Cerebellar nuclear complex (tissue), 1 donor: ENCODE measurements at regions not wholly inside any gene's neighbourhood (a gene's known extent, or its start where the extent isn't known, plus 50 kb on each side); places are given as distances from the start of the nearest gene placed in this dataset.

Source experiments
- DNase-seq, 2 experiments: peaks; one replicate each; lab custom pipeline; 2025; lab: John Stamatoyannopoulos, UW

DNA sequence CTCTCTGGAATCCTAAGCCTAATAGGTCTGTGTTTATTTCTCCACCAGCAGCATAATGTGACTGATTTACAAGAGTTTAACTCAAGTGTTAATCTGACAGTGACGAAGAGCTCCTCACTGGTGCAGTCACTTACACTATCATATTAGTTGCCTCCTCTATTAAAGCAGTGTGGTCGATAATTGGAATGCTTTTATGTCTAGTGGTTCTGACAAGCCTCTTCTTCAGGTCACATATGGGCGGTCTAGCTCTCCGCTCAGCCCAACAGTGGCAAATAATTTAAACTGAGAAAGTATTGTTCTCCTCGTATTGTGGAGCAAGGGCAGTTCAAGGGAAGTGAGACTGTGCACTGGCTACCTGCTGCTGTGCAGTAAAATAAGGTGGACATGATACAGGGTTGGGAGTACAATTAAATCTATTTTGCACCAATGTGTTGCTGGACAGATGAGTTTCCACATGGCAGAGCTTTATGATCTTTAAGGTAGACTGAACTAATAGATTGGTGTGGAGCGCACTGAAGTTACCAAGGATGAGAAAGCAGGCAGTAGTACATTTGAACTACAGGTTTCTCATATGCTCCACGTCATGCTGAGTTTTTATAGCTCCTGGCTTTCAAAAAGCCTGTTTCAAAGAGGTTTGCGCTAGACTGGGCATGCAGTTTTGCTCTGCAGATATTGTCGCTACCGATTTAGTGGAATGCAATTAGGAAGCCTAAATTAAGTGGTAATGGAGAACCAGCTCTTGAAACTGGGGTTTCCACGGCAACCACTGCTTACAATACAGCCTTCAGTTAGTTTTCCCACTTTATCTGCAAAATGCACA is 151.7 kb upstream of the POU3F3 start:
- DNase-seq: no peak

DNA sequence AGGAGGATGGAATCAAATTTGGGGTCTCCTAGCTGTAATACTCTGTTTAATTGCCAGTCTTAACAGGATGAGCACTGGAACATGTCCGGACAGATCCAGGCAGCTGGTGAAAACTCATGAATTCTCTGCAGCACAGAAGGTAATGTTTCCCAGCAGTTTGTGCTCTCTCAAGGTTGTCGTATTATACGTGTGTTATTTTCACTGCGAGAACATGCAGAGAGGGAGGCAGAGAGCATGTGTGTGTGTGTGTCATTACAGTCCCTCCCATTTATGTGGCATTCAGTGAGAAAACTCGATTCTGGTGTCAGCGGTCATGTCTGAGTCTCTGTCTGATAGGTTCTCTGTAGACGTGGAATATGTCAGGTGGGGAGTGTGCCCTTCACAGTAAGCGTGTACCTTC is 150.2 kb upstream of the POU3F3 start:
- DNase-seq: no peak

DNA sequence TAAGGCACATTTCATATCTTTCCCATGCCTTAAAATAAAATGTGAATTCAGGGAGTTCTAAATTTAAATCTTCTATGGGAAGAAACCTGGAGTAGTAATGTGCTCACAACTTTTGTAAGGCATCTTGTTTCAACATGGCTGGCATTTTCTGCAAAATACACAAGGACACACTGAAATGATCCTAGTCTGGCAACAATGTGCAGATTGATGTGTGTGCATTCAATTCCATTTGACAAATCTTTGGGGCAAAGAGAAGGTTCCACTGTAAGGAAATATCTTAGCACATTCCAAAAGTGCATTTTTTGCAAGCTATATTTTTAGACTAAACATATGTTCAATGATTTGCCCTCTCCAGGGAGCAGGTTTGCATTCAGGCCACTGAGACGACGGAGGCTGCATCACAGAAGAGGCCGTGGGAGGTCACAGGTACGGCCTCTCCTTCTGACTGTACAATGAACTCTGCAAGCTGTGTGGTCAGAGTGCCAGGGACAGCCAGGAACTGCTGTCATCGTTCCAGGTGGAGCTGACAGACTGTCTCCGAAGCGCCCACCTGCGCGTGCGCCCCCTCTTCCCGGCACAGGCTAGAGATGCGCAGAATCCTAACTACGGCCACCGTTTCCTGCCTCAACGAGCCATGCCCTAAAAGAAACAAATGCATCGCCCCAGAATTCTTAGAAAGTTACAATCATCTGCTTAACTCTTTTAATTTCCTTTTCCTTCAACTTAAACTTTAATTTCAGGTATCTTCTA is 149.2 kb upstream of the POU3F3 start:
- no peak for DNase-seq

DNA sequence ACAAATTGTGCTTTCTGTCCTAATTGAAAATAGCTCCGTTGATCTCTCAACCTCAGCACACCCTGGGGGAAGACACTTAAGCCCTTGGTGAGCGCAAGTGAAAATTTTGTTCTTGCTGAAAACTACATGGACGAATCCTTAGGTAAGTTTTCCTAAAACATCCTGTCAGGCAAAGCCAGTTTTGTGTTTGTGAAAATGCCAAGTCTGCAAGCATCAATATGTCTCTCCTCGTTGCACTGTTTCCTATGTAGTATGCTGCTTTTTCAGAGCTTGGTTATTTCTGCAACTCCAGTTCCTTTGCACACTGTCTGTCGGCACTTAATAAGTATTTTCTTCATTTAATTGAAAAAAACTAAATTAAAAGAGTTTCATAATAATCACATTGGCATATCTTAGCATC is 146.9 kb upstream of the POU3F3 start:
- no peak for DNase-seq

DNA sequence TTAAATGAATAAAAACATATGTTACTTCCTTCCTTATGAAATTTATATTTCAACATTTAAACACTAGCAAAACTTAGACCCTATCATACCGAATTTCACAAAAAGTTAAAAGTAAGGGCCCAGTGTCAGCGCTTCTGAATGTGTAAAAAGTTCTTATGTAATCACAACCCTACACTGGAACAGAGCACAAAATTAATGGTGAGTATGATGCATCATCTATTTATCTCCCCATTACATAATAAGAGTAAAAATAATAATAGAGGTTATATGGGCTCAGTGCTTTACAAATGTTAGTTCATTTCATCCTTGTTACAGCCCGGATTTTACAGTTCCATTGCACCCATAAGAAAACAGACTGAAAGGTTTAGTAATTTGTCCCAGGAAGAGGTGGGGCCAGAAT is 144.9 kb upstream of the POU3F3 start:
- no peak for DNase-seq

DNA sequence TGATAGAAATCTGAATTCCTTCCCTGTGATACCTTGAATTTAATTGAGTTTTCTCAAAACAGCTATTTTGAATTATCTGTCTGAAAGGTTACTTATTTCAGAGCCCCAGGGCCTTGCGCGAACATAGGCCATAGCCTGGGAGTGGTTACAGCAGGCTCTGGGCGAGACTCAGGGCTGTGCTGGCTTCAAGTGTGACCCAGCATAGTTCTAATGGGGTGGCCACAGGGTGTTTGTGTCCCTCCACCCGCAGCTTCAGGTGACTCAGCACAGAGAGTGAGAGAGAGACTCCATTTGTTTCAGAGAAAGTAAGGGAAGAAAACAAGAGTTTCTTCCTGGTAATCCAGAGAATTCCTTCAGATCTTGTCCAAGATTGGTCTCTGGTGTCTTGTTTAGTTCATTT is 137.9 kb upstream of the POU3F3 start:
- no peak for DNase-seq

DNA sequence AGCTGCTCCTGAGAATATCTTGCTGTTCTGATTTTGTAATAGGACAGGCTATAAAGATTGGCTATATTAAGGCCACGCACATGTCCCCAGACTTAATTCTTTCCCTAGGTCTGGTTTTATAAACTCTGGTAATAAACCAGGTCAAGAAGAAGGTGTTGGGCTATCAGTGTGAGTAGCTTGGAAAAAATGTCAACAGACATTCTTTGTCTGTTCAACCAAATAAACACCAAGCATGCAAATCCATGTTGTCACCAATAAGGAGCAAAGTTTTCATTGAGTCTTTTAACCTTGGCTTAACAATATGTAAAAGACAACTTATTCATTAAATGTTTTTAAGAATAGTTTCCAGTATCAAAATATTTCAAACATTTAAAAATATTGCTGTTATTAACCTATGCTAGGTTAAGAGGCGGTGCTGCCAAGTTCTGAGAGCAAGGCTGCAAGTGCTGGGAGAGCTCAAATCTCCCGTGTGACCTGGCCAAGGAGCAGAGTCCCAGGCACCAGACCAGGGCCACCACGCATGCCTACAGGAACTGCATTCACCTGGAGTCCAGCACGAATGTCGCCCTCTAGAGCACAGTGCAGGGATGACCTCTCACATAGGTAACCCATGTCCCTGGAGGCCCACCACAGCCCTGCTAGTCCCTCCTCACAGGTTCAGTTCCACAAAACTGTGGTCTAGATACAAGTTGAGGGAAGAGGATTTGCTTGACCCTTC is 120.5 kb upstream of the POU3F3 start:
- DNase-seq: no peak

DNA sequence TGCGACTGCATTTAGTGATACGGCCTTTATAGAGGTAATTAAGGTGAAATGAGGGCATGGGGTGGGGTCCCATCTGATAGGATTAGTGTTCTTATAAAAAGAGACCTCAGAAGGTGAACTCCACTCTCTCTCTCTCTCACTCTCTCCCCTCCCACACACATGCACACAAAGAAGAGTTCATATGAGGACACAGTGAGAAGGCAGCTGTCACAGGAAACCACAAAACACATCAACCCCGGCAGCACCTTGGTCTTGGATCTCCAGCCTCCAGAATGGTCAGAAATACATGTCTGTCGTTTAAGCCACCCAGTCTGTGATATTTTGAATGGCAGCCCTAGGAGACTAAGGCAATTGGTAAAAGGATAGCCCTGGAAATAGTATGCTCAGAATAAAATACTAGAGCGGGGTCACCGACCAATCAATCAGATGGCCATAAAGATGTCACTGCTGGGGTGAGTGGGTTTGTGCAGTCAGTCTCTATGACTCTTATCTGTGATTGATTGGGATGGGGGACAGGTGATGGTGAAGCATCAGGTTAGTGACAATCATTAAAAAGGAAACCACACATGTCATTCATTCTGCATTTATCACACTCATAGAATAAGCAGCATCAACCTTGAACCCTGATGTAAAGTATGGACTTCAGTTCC is 118.9 kb upstream of the POU3F3 start:
- DNase-seq: no peak

DNA sequence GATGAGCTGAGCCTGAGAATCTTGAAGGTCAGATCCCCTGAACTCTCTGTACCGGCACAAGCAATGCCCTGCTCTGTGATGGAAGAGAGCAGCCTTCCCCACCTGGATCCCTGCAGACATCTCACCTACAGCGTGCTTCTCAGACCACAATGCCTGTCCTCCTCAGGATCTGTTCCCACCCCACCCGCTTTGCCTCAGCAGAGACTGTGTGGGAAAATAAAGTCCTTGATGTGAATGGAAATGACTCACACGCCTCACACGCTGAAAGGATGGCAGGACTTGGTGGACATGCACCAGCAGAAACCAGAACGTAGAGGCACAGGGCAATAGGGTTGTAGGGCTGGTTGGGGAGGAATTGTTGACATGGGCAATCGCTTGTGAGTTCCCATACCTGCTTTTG is 117.9 kb upstream of the POU3F3 start:
- no peak for DNase-seq

DNA sequence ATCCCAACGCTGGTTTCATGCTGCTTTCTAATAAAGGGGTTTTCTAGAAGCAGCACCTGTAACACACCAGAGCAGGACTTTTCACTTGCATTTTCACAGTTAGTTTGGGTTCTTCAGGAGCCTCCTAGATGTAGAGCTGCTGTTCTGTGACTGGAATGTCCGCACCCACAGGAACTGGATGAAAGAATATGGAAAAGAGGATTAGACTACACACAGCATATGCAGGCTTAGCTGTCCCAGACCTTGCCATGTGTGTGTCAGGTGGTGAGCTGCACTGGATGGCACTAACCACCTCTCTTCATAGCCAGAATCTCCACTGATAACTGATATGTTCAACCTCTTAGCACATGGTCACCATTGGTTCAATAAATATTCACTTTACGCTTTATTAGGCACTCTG is 112.1 kb upstream of the POU3F3 start:
- no peak for DNase-seq

DNA sequence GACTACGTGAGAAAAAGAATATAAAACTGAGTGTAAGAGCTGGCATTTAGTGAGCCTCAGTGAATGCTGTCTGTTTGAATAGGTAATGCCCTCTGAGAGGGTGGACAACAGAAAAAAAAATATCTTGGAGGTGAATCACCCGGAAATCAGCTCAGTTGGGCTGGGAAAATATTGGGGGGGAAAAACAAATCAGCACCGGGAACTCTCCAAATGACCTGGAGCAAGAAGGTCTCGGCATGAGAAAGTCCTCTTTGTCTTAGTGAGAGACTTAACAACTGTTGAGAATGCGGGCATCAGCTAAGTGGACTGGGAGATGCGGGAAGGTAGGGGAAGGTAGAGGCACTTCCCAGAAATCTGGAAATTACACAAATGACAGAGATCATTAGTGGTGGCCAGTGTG is 109.4 kb upstream of the POU3F3 start:
- no peak for DNase-seq

DNA sequence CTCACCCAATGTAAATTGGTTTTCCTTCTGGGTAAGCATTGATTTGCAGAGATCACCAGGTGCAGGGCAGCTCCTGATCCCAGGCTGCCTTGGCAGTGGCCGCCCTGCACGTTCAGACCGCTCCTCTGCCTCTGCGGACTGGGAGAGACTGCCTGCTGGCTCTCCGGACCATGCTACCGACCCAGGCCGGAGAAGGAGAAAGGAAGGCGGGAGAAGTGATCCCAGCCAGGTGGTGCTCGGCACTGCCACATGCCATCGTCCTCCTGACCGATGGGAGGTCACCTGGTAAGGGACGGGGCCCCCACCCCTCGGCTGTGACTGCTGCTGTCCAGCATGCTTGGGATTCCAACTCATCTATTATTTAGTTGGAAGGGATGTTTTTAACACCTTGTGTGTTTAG is 108.1 kb upstream of the POU3F3 start:
- DNase-seq: no peak

DNA sequence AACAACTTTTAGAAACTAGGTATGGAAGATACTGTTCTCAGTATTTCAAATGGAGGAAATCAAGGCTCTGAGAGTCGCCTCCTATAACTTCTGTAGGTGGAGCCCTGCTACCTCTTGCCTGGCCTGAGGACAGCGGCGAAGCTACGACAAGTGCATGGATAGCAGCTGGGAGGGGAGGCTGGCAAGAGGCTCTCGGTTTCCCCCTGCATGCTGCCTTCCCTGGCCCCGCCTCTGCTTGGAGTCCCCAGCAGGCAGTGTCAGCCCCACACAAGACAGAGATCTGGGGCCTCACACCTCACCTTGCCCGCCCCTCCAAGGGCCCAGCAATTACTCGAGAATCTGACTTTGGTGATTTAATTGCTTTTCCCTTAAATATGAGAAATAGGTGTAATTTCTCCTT is 107.6 kb upstream of the POU3F3 start:
- no peak for DNase-seq

DNA sequence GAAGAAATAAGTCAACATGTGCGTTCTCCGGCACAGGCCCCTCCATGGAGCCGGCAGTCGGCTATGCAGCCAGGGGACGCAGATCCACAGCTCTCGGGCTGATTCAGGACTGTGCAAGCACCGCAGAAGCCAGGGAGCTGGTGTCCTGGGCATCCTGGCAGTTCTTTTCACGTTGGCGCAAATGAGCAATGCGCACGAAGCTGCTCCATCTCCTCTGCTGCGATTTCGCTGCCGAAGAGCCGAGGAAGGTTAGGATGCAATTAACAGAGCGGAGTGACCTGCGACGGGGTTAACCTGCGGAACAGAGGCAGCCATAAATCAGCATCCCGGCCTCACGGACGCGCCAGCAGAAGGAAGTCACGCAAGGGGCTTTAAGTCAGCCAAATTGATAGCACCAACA is 107.1 kb upstream of the POU3F3 start:
- no peak for DNase-seq

DNA sequence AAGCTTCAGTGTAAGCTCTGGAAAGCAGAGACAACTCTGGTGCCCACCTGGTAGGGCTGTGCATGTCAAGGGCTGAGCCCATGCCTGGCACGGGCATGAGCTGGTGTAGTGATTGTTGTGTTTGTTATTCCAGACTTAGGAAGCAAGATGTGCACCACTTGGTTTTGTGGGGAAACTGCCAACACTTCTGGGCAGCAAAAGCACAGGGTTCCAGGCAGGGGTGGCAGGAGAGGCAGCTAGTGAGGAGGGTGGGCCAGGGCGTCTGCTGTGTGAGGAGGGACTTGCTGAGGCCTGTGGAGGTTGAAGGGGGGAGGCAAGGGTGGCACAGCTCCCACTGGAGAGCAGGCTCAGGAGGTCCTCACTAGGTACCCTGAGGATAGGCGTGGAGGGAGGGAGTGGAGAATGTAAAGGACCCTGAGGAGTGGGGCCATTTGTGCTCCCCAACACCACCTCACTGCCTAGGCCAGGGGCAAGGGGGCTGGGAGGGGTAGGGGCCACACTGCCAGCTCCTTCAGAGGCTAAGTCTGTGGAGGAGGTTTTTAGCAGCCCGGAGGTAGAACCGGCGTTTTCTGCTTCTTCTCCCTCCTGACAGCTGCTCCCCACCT is 104.0 kb upstream of the POU3F3 start:
- DNase-seq: no peak

DNA sequence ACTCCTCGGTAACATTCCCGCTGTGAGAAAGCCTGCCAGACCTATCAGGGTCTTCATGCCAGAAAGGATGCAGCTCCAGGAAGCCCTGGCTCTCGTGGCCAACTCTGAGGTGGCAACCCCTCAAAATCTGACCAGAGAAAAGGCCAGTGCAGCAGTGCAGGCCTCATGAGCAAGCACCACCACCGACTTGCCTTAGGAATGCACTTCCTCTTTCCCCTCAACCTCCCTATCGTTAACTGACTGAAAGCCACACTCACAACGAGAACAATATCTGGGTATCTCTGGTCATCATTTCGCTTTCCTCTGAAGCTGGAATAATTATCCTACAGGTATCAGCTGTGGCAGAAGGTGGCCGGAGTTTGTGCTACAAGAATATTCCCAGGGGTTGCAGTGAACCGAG is 101.4 kb upstream of the POU3F3 start:
- DNase-seq: no peak

DNA sequence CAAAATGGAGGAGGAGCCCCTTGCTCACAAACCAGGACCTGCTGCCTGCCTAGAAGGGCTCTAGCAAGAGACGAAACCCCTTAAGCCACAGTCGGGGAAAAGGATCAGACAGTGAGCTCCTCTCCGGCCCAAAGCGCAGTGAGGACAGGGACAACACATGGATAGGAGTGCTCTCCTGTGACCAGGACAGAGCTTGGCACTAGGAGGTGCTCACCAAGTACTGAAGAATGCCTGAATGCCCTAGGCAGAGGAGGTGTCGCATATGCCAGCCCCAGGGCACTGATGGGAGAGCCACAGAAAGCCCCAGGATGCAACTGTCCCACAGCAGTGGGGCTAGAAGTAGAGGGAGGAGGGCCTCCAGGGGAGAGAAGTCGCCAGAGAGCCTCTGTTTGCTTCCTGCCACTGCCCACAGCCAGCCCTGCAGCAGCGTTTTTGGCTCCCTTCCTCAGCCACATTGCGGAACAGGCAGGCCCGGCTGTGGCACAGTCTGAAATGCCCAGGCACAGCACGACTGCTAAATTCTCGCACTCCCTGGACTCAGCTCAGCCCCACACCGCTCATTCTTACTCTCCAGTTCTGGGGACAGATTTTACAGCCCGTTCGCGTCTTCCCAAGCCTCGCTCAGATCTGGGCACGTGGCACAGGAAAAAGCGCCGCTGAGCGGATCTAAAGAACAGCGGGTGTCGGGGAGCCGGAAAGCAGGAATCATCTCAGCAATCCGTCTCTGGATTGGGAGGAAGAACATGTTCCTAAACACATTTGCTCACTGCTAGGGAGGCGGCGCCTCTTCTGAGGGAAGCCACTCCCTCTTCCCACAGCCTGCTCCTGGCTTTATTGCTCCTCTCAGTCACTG is 98.7 kb upstream of the POU3F3 start:
- DNase-seq: no peak

DNA sequence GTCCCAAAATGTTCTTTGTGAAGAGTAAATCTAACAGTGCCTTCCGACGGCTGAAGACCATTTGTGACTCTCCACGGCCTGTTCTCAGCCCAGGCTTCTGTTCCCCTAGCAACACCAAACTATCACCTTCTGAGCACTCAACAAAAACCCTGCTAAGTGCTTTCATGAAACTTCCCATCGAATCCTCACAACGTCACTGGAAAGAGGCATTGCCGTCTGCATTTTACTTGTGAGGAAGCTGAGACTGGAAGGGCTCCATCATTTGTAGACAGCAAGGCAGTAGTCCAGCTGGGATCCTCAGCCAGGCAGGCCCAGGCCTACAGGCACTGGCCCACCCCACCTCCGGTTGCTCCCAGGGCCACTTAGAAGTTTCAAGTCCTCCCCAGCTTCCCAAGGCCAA is 97.8 kb upstream of the POU3F3 start:
- DNase-seq: no peak

DNA sequence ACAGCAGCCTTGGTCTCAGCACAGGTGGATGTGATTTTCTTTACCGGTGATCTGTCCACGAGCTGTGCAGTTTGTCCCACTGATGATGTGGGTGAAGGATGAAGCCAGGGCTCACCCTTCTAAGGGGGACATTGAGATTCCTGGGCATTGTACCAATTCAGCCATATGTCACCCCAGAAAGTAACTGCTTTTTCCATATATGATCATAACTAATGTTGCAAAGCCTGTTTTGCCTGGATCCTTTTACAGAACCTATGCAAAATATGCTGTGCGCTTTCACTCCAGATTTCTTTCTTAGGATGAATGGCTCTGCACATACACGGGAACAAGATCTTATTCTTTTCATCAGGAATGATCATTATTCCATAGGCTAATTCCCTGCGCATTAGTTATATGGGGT is 96.9 kb upstream of the POU3F3 start:
- no peak for DNase-seq

DNA sequence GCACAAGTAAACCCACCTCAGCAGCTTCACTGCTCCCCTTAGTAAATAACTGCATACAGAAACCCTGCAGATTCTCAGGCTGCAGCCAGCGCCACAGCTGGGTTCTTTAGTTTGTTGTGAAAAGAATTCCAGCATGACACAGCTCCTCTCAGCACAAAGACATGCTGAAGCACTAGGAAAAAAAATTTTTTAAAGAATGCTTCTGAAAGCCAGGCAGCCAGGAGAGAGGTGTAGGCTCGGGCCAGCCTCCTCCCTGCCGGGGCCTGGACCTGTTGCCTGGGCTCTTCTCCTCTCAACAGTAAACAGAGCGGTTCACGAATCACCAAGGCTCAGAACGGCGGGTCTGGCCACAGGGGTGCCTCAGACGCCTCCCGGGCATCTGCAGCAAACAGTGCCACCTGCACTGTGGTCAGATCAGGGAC is 95.7 kb upstream of the POU3F3 start:
- DNase-seq: no peak

DNA sequence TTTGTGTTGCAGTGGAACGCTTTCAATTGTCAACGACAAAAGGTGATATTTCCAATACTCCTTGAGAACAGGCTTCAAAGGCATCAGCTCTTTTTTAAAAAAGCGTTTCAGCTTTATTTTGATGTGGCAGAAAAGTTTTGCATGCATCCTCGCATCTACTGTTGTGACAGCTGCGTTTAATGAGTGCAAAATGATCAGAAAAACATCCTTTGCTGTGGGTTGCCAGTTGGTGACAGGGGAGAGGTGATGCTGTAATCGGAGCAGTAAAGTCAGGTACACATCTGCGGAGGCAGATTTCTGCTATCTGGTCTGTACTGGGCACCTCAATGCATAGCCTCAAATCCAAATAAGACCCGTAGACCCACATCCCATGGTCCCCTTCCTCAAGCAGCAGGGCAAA is 91.9 kb upstream of the POU3F3 start:
- no peak for DNase-seq
